Smooth muscle cell (in vitro differentiated cells): ENCODE measurements at regions not wholly inside any gene's neighbourhood (a gene's known extent, or its start where the extent isn't known, plus 50 kb on each side); places are given as distances from the start of the nearest gene placed in this dataset.

ENCODE experiments used
- DNase-seq: peaks from one replicate; lab custom pipeline; 2025; ENCODE audit not compliant: unreplicated experiment; lab: John Stamatoyannopoulos, UW
- H2AFZ ChIP-seq: fragments of 200-600 bp; sonication (generic); 2 replicates; pipeline ENCODE4 v1.6.0; 2016; ENCODE audit warnings: antibody characterized with exemption, low read depth, mild to moderate bottlenecking
- H3F3A ChIP-seq: fragments of 200-600 bp; sonication (generic); 2 replicates; pipeline ENCODE4 v1.6.0; 2017; ENCODE audit warnings: antibody characterized with exemption, low read depth
- H3K27ac ChIP-seq: fragments of 200-600 bp; sonication (generic); 2 replicates; pipeline ENCODE4 v1.5.1; 2016; ENCODE audit warnings: low read depth, mild to moderate bottlenecking
- H3K27me3 ChIP-seq: fragments of 200-600 bp; sonication (generic); 2 replicates; pipeline ENCODE4 v1.6.1; 2016; ENCODE audit warnings: low read depth, mild to moderate bottlenecking
- H3K36me3 ChIP-seq: fragments of 200-600 bp; sonication (generic); 2 replicates; pipeline ENCODE4 v1.5.1; 2016; ENCODE audit warnings: low read depth
- H3K4me1 ChIP-seq: fragments of 200-600 bp; sonication (generic); 2 replicates; pipeline ENCODE4 v1.5.1; 2016; ENCODE audit warnings: low read depth
- H3K4me2 ChIP-seq: fragments of 200-600 bp; sonication (generic); 2 replicates; pipeline ENCODE4 v1.6.0; 2016; ENCODE audit warnings: mild to moderate bottlenecking
- H3K4me3 ChIP-seq: fragments of 200-600 bp; sonication (generic); 2 replicates; pipeline ENCODE4 v1.5.1; 2016; ENCODE audit warnings: mild to moderate bottlenecking
- H3K79me2 ChIP-seq: fragments of 200-600 bp; sonication (generic); 2 replicates; pipeline ENCODE4 v1.6.0; 2016; ENCODE audit warnings: low read depth, mild to moderate bottlenecking
- H3K9ac ChIP-seq: fragments of 200-600 bp; sonication (generic); 2 replicates; pipeline ENCODE4 v1.6.0; 2016; ENCODE audit warnings: low read depth
- H3K9me3 ChIP-seq: fragments of 200-600 bp; sonication (generic); replicated peaks from 2 replicates; pipeline ENCODE4 v1.5.1; 2016; ENCODE audit warnings: low read depth
- H4K20me1 ChIP-seq: fragments of 200-600 bp; sonication (generic); 2 replicates; pipeline ENCODE4 v1.6.0; 2016; ENCODE audit warnings: low read depth
- CTCF ChIP-seq: fragments of 200-600 bp; sonication (generic); IDR thresholded peaks from 2 replicates; pipeline ENCODE4 v1.5.1; 2017; ENCODE audit warnings: borderline replicate concordance, mild to moderate bottlenecking, antibody characterized with exemption; ENCODE audit not compliant: insufficient read depth, poor library complexity, severe bottlenecking
- WGBS: methylation state at CpG from one replicate; pipeline ENCODE4 v1.1.7; 2016; ENCODE audit warnings: low lambda C conversion rate; 5-methylcytosine and 5-hydroxymethylcytosine counted together

GRCh38 chr5:109605207-109605730, 84.5 kb upstream of the MAN2A1 start:
- no peaks in the 10 kb centered on the region for H3F3A ChIP-seq
- TF ChIP-seq CTCF = no peak
- no peak overlapping the region for H3K27ac ChIP-seq
- no peak overlapping the region for H3K4me3 ChIP-seq
- no peak for DNase-seq
- H3K36me3 ChIP-seq = no peaks in the 10 kb centered on the region
- H3K9ac ChIP-seq = no peak overlapping the region
- no peak overlapping the region for H2AFZ ChIP-seq
- no peak overlapping the region for H3K4me2 ChIP-seq
- 97% methylated on average over 3 of the region's 3 CpGs for WGBS
- H3K4me1 ChIP-seq = no peaks in the 10 kb centered on the region
- H3K27me3 ChIP-seq = peaks cover 6% of the 10 kb centered on the region
- H3K9me3 ChIP-seq = no peaks in the 10 kb centered on the region
- H4K20me1 ChIP-seq = no peaks in the 10 kb centered on the region
- no peaks in the 10 kb centered on the region for H3K79me2 ChIP-seq

- Histone ChIP-seq H3K27ac (no peak overlapping the region), H3K4me3 (no peak overlapping the region), H4K20me1 (no peaks in the 10 kb centered on the region), H3K36me3 (no peaks in the 10 kb centered on the region), H3K27me3 (peaks cover 6% of the 10 kb centered on the region), H2AFZ (no peak overlapping the region), H3K79me2 (no peaks in the 10 kb centered on the region), H3K4me2 (no peak overlapping the region), H3K4me1 (no peaks in the 10 kb centered on the region), H3K9ac (no peak overlapping the region), H3F3A (no peaks in the 10 kb centered on the region), H3K9me3 (no peaks in the 10 kb centered on the region)
- TF ChIP-seq CTCF = no peak
- no peak for DNase-seq
- 100% methylated on average over 1 of the region's 1 CpG for WGBS
These were observed 85.0 kb upstream of the MAN2A1 start for GRCh38 chr5:109604758-109605157.

- 92% methylated on average over 3 of the region's 3 CpGs for WGBS
- no peak for TF ChIP-seq CTCF
- H3K27ac ChIP-seq = no peak overlapping the region
These were observed 88.0 kb upstream of the MAN2A1 start for GRCh38 chr5:109601736-109602135.

GRCh38 chr5:109597893-109598292, 91.8 kb upstream of the MAN2A1 start:
- H3K4me1 ChIP-seq = no peaks in the 10 kb centered on the region
- DNase-seq = no peak
- 82% methylated on average over 4 of the region's 4 CpGs for WGBS

More at GRCh38 chr5:109601736-109602135, 88.0 kb upstream of the MAN2A1 start:
- Histone ChIP-seq H3F3A (no peaks in the 10 kb centered on the region), H3K79me2 (no peaks in the 10 kb centered on the region), H3K36me3 (no peaks in the 10 kb centered on the region), H3K9me3 (no peaks in the 10 kb centered on the region), H4K20me1 (no peaks in the 10 kb centered on the region), H3K4me1 (no peaks in the 10 kb centered on the region), H3K27me3 (peaks cover 24% of the 10 kb centered on the region), H3K4me2 (no peak overlapping the region), H3K9ac (no peak overlapping the region), H2AFZ (no peak overlapping the region), H3K4me3 (no peak overlapping the region)
- DNase-seq = no peak

More at GRCh38 chr5:109597893-109598292, 91.8 kb upstream of the MAN2A1 start:
- H3K4me2 ChIP-seq = no peak overlapping the region
- no peaks in the 10 kb centered on the region for H3F3A ChIP-seq
- H3K9ac ChIP-seq = no peak overlapping the region
- TF ChIP-seq CTCF = no peak
- no peaks in the 10 kb centered on the region for H3K79me2 ChIP-seq
- no peak overlapping the region for H3K4me3 ChIP-seq
- no peaks in the 10 kb centered on the region for H3K36me3 ChIP-seq
- H3K27me3 ChIP-seq = peaks cover 22% of the 10 kb centered on the region
- no peak overlapping the region for H2AFZ ChIP-seq
- H3K27ac ChIP-seq = no peak overlapping the region
- H4K20me1 ChIP-seq = no peaks in the 10 kb centered on the region
- no peaks in the 10 kb centered on the region for H3K9me3 ChIP-seq
